H1 (cell line): ENCODE measurements at regions not wholly inside any gene's neighbourhood (a gene's known extent, or its start where the extent isn't known, plus 50 kb on each side); places are given as distances from the start of the nearest gene placed in this dataset.

Experiments
- CTCF ChIA-PET: fragments of 300-600 bp; sonication (Branson Sonifier 250); formaldehyde crosslinking; loops from one replicate; lab custom pipeline; 2021; ENCODE audit not compliant: partially characterized antibody; lab: Charles Lee
- POLR2A ChIA-PET: fragments of 300-600 bp; sonication (Branson Sonifier 250); formaldehyde crosslinking; loops from one replicate; lab custom pipeline; 2021; ENCODE audit warnings: inconsistent platforms; ENCODE audit not compliant: partially characterized antibody; lab: Charles Lee
- DNase-seq, 2 experiments: peaks; one replicate each; pipeline versions ENCODE4 v3.0.0 to v3.0.0-alpha.2; 2010 to 2022; ENCODE audit warnings: low spot score in 2 of 2, low read depth in 1 of 2, mixed read lengths in 1 of 2
- FAIRE-seq: peaks from 2 replicates; lab custom pipeline; 2011; peaks lifted over from hg19 to GRCh38; lab: Jason Lieb, UNC
- H2AFZ ChIP-seq: 2 replicates; pipeline ENCODE4 v1.8.1; 2012; ENCODE audit warnings: low read length, inconsistent platforms
- H2AK5ac ChIP-seq: 2 replicates; pipeline ENCODE4 v1.6.1; 2013; ENCODE audit warnings: low read depth, low read length
- H2BK120ac ChIP-seq: replicated peaks from 2 replicates; pipeline ENCODE3; 2013; ENCODE audit warnings: low read depth, low read length, inconsistent platforms
- H2BK12ac ChIP-seq: 2 replicates; pipeline ENCODE4 v1.6.1; 2013; ENCODE audit warnings: low read depth, low read length
- H2BK15ac ChIP-seq: 2 replicates; pipeline ENCODE4 v1.6.1; 2013; ENCODE audit warnings: low read length
- H2BK20ac ChIP-seq: 2 replicates; pipeline ENCODE4 v1.6.1; 2013; ENCODE audit warnings: low read length
- H2BK5ac ChIP-seq: 2 replicates; pipeline ENCODE4 v1.6.1; 2013; ENCODE audit warnings: low read depth, low read length
- H3K14ac ChIP-seq: 2 replicates; pipeline ENCODE4 v1.6.1; 2013; ENCODE audit warnings: inconsistent platforms; ENCODE audit not compliant: insufficient read length
- H3K18ac ChIP-seq: 2 replicates; pipeline ENCODE4 v1.6.1; 2013; ENCODE audit warnings: low read length; ENCODE audit errors: extremely low read depth
- H3K23ac ChIP-seq: 2 replicates; pipeline ENCODE4 v1.6.1; 2013; ENCODE audit warnings: inconsistent platforms; ENCODE audit not compliant: insufficient read length
- H3K23me2 ChIP-seq: 2 replicates; pipeline ENCODE4 v1.6.1; 2013; ENCODE audit warnings: low read depth, low read length
- H3K27ac ChIP-seq: 2 replicates; pipeline ENCODE4 v1.6.1; 2011; ENCODE audit warnings: low read depth, low read length, inconsistent platforms
- H3K27me3 ChIP-seq, 4 experiments: replicated peaks in 1 of 4; 1 replicate in 1 of 4; 2 replicates in 3 of 4; pipeline versions ENCODE4 v1.6.1 to v1.8.1; 2011 to 2013; ENCODE audit warnings: low read length in 3 of 4, mild to moderate bottlenecking in 3 of 4, inconsistent platforms in 2 of 4, mixed read lengths in 2 of 4, moderate library complexity in 1 of 4; ENCODE audit not compliant: control insufficient read depth in 3 of 4, insufficient read depth in 3 of 4; ENCODE audit errors: extremely low read depth in 1 of 4
- H3K36me3 ChIP-seq, 4 experiments: 2 replicates each; pipeline versions ENCODE4 v1.6.1 to v1.8.1; 2011 to 2013; ENCODE audit warnings: mild to moderate bottlenecking in 4 of 4, low read length in 3 of 4, moderate library complexity in 2 of 4, control low read depth in 1 of 4, inconsistent platforms in 1 of 4; ENCODE audit not compliant: insufficient read depth in 4 of 4, control insufficient read depth in 2 of 4
- H3K4ac ChIP-seq: replicated peaks from 2 replicates; pipeline ENCODE3; 2013; ENCODE audit warnings: low read length, low read depth, mixed read lengths, inconsistent platforms; ENCODE audit not compliant: insufficient read length
- H3K4me1 ChIP-seq, 4 experiments: replicated peaks in 1 of 4; 1 replicate in 1 of 4; 2 replicates in 3 of 4; pipeline versions ENCODE4 v1.6.1 to v1.8.1; 2011 to 2013; ENCODE audit warnings: low read length in 3 of 4, inconsistent platforms in 2 of 4, mixed read lengths in 1 of 4; ENCODE audit not compliant: insufficient read depth in 4 of 4, control insufficient read depth in 3 of 4
- H3K4me2 ChIP-seq, 2 experiments: 2 replicates each; pipeline versions ENCODE4 v1.6.1 to v1.8.1; 2011 to 2013; ENCODE audit warnings: low read depth in 2 of 2, low read length in 2 of 2, control low read depth in 1 of 2, inconsistent platforms in 1 of 2, mild to moderate bottlenecking in 1 of 2; ENCODE audit not compliant: insufficient read depth in 1 of 2
- H3K4me3 ChIP-seq, 4 experiments: fragments of 200-600, 300-600 bp in 1 of 4; sonication (generic), shearing (Covaris generic), sonication (Bioruptor Twin) in 1 of 4; 2 replicates each; pipeline versions ENCODE4 v1.5.1 to v1.8.1; 2011 to 2016; ENCODE audit warnings: low read length in 4 of 4, low read depth in 3 of 4, control low read depth in 2 of 4, inconsistent platforms in 2 of 4, mild to moderate bottlenecking in 2 of 4, mixed read lengths in 1 of 4, moderate library complexity in 1 of 4; ENCODE audit not compliant: insufficient read depth in 2 of 4; ENCODE audit errors: extremely low read depth in 1 of 4
- H3K56ac ChIP-seq: replicated peaks from 2 replicates; pipeline ENCODE3; 2013; ENCODE audit warnings: low read depth, mild to moderate bottlenecking, mixed read lengths, low read length, inconsistent platforms; ENCODE audit not compliant: insufficient read length
- H3K79me1 ChIP-seq: 2 replicates; pipeline ENCODE4 v1.6.1; 2013; ENCODE audit warnings: low read depth, low read length, control low read depth
- H3K79me2 ChIP-seq, 2 experiments: 2 replicates each; pipeline versions ENCODE4 v1.6.1 to v1.8.1; 2012 to 2013; ENCODE audit warnings: low read length in 2 of 2, mild to moderate bottlenecking in 2 of 2, inconsistent platforms in 1 of 2; ENCODE audit not compliant: insufficient read depth in 2 of 2, control insufficient read depth in 1 of 2
- H3K9ac ChIP-seq, 4 experiments: replicated peaks in 1 of 4; 1 replicate in 1 of 4; 2 replicates in 3 of 4; pipeline versions ENCODE4 v1.6.1 to v1.8.1; 2011 to 2013; ENCODE audit warnings: low read depth in 3 of 4, low read length in 3 of 4, control low read depth in 2 of 4, mild to moderate bottlenecking in 2 of 4, moderate library complexity in 2 of 4, inconsistent platforms in 1 of 4; ENCODE audit errors: extremely low read depth in 1 of 4
- H3K9me3 ChIP-seq, 2 experiments: 2 replicates each; pipeline versions ENCODE4 v1.6.1 to v1.8.1; 2012 to 2013; ENCODE audit warnings: mild to moderate bottlenecking in 2 of 2, moderate library complexity in 2 of 2, control low read depth in 1 of 2, inconsistent platforms in 1 of 2, low read depth in 1 of 2, low read length in 1 of 2, mixed read lengths in 1 of 2; ENCODE audit not compliant: insufficient read depth in 2 of 2
- H4K20me1 ChIP-seq, 2 experiments: replicated peaks in 1 of 2; 2 replicates each; pipeline versions ENCODE3 to v1.8.1; 2011 to 2013; ENCODE audit warnings: inconsistent platforms in 2 of 2, low read length in 2 of 2, mild to moderate bottlenecking in 1 of 2; ENCODE audit not compliant: insufficient read depth in 2 of 2, control insufficient read depth in 1 of 2
- H4K5ac ChIP-seq: 2 replicates; pipeline ENCODE4 v1.6.1; 2013; ENCODE audit warnings: low read length, low read depth, mixed read lengths, inconsistent platforms; ENCODE audit not compliant: insufficient read length
- H4K8ac ChIP-seq: 2 replicates; pipeline ENCODE4 v1.8.0; 2013; ENCODE audit warnings: mild to moderate bottlenecking, moderate library complexity, low read length, inconsistent platforms; ENCODE audit not compliant: insufficient read depth; ENCODE audit errors: extremely low read depth
- H4K91ac ChIP-seq: replicated peaks from 2 replicates; pipeline ENCODE3; 2013; ENCODE audit warnings: low read length, mixed read lengths, inconsistent platforms; ENCODE audit not compliant: insufficient read length
- ASH2L ChIP-seq: fragments of 200-600, 300-600 bp; sonication (generic); IDR thresholded peaks from one replicate; pipeline ENCODE4 v1.7.1; 2017; ENCODE audit warnings: low read length
- CHD2 ChIP-seq: IDR thresholded peaks from 2 replicates; pipeline ENCODE4 v1.6.1; 2012; ENCODE audit warnings: low read length, improper control_type of control experiment
- CTBP2 ChIP-seq: IDR thresholded peaks from 2 replicates; pipeline ENCODE4 v1.7.0; 2011; ENCODE audit warnings: borderline replicate concordance, mild to moderate bottlenecking, moderate library complexity, mixed read lengths, low read length; ENCODE audit not compliant: insufficient read depth, insufficient read length
- EGR1 ChIP-seq: IDR thresholded peaks from 2 replicates; pipeline ENCODE4 v1.6.1; 2011; ENCODE audit warnings: low read depth, low read length, borderline replicate concordance
- EP300 ChIP-seq, 2 experiments: IDR thresholded peaks; 1 replicate in 1 of 2; 2 replicates in 1 of 2; pipeline ENCODE4 v1.6.1; 2011 to 2012; ENCODE audit warnings: low read depth in 2 of 2, low read length in 2 of 2, mild to moderate bottlenecking in 2 of 2, borderline replicate concordance in 1 of 2, inconsistent platforms in 1 of 2, moderate library complexity in 1 of 2
- HDAC2 ChIP-seq, 2 experiments: fragments of 300-600 bp in 1 of 2; sonication (generic) in 1 of 2; IDR thresholded peaks; 2 replicates each; pipeline ENCODE4 v1.6.1; 2011 to 2012; ENCODE audit warnings: low read depth in 2 of 2, low read length in 2 of 2, mild to moderate bottlenecking in 2 of 2, moderate library complexity in 2 of 2, borderline replicate concordance in 1 of 2, inconsistent platforms in 1 of 2
- JUN ChIP-seq: IDR thresholded peaks from 2 replicates; pipeline ENCODE4 v1.6.1; 2011; ENCODE audit warnings: low read depth, mild to moderate bottlenecking, improper control_type of control experiment, low read length
- JUND ChIP-seq: IDR thresholded peaks from 2 replicates; pipeline ENCODE4 v1.6.1; 2011; ENCODE audit warnings: mild to moderate bottlenecking, improper control_type of control experiment, low read length
- KDM1A ChIP-seq: fragments of 200-600, 300-600 bp; sonication (generic); IDR thresholded peaks from 2 replicates; pipeline ENCODE4 v1.7.1; 2016; ENCODE audit warnings: mild to moderate bottlenecking, low read length, borderline replicate concordance
- MAFK ChIP-seq: IDR thresholded peaks from 2 replicates; pipeline ENCODE4 v1.6.1; 2012; ENCODE audit warnings: low read depth, mild to moderate bottlenecking, improper control_type of control experiment, low read length
- POU5F1 ChIP-seq: IDR thresholded peaks from 2 replicates; pipeline ENCODE4 v1.6.1; 2011; ENCODE audit warnings: low read depth, mild to moderate bottlenecking, low read length, moderate library complexity
- SP2 ChIP-seq: IDR thresholded peaks from 2 replicates; pipeline ENCODE4 v1.6.1; 2012; ENCODE audit warnings: mild to moderate bottlenecking, low read length, inconsistent platforms
- TAF1 ChIP-seq: IDR thresholded peaks from 2 replicates; pipeline ENCODE4 v1.6.1; 2011; ENCODE audit warnings: mild to moderate bottlenecking, low read depth, low read length
- TEAD4 ChIP-seq: IDR thresholded peaks from 2 replicates; pipeline ENCODE4 v1.6.1; 2012; ENCODE audit warnings: low read depth, low read length, inconsistent platforms, mixed read lengths
- WGBS, 2 experiments: shearing (Covaris generic) in 1 of 2; methylation state at CpG; one replicate each; pipeline versions ENCODE4 v1.1.6 to v1.1.7; 2013 to 2015; ENCODE audit warnings: low lambda C conversion rate in 2 of 2, mixed read lengths in 2 of 2, inconsistent platforms in 1 of 2, low coverage in 1 of 2, missing lambda C conversion rate in 1 of 2; ENCODE audit not compliant: insufficient replicate concordance in 2 of 2, insufficient coverage in 1 of 2, insufficient read length in 1 of 2; ENCODE audit errors: extremely low coverage in 1 of 2, missing lambda C conversion rate in 1 of 2; 5-methylcytosine and 5-hydroxymethylcytosine counted together

DNA sequence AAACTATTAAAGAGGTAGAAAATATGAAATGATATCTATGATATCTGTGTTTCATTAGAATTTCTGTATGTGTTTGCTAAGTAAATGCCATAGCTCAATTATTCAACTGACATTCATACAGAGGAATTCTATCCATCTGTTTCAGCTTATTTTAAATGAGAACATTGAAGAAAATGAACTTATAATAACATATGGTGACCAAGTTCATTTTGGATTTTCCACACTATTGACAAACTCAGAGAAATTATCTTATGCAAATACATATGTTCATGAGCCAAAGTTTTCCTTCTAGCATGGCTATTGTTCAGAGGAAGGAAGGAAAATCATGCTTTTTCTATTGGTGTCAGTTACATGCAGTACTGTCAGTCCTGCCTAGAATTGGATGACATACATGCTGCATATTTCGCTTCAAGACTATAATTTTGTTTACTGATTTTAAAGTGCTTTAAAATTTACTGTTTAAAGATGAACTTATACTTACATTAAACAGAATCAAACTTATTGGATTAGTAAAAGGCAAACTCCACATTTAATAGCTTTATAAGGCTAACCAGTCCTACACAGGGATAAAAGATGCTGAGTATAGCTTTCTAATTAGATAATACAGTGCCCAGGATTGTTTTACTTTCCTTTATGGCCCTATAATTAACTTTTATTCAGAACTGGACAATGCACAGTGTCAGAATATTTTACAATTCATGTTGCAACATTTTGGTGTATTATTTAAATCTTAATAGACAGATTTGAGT lies 646.2 kb downstream of the TRAM1L1 start:
- WGBS, 2 experiments: 100% methylated on average over 1 of the region's 1 CpG; no CpG with 5 or more reads in 1 of the 2 experiments
- Histone ChIP-seq H3K27me3 (no peaks in the 10 kb centered on the region), H3K9ac (no peak overlapping the region), H2BK20ac (no peak overlapping the region), H3K23me2 (no peaks in the 10 kb centered on the region), H2BK5ac (no peak overlapping the region), H2AK5ac (no peak overlapping the region), H4K20me1 (no peaks in the 10 kb centered on the region), H3K14ac (no peak overlapping the region), H2BK12ac (no peak overlapping the region), H3K56ac (no peak overlapping the region), H3K79me2 (no peaks in the 10 kb centered on the region), H3K4me3 (no peak overlapping the region), H3K36me3 (no peaks in the 10 kb centered on the region), H4K91ac (no peak overlapping the region), H3K4ac (no peak overlapping the region), H3K9me3 (no peaks in the 10 kb centered on the region), H4K5ac (no peak overlapping the region), H3K4me1 (no peaks in the 10 kb centered on the region), H2BK120ac (no peak overlapping the region), H3K18ac (no peak overlapping the region), H2AFZ (no peak overlapping the region), H3K79me1 (no peaks in the 10 kb centered on the region), H3K4me2 (no peak overlapping the region), H2BK15ac (no peak overlapping the region), H3K23ac (no peak overlapping the region), H3K27ac (no peak overlapping the region), H4K8ac (no peak overlapping the region)
- POLR2A ChIA-PET: no interaction called here
- FAIRE-seq: no peak
- DNase-seq: no peak
- CTCF ChIA-PET: interaction anchor here (0.6 to 0.7 kb wide), 2 partner anchors 72 to 273 kb away, joined by 3 read pairs; no protein-coding TSS in a partner anchor
- TF ChIP-seq CHD2: no peak
- TF ChIP-seq SP2: no peak
- no peak for TF ChIP-seq EGR1
- TF ChIP-seq TAF1: no peak
- TF ChIP-seq JUN: no peak
- TF ChIP-seq JUND: no peak
- TF ChIP-seq HDAC2 (IDR thresholded peaks at IDR 0.05; ENCODE audit: borderline replicate concordance in 1 of 2, low read depth in 2 of 2, low read length in 2 of 2): no peak
- no peak for TF ChIP-seq KDM1A
- no peak for TF ChIP-seq EP300 (IDR thresholded peaks at IDR 0.05; ENCODE audit: borderline replicate concordance in 1 of 2, low read depth in 2 of 2, low read length in 2 of 2)
- TF ChIP-seq ASH2L: no peak
- TF ChIP-seq POU5F1: no peak
- no peak for TF ChIP-seq MAFK
- TF ChIP-seq TEAD4: no peak
- TF ChIP-seq CTBP2: no peak
